ENCODE measurements at regions not wholly inside any gene's neighbourhood (a gene's known extent, or its start where the extent isn't known, plus 50 kb on each side); places are given as distances from the start of the nearest gene placed in this dataset.

- no peak for DNase-seq
Measured at GRCh38 chr13:73737214-73737613, 397.0 kb downstream of the KLF12 start.

GRCh38 chr13:73733706-73734105 lies 400.5 kb downstream of the KLF12 start:
- no peak for DNase-seq

GRCh38 chr13:73732350-73732749 lies 401.9 kb downstream of the KLF12 start:
- no peak for DNase-seq

GRCh38 chr13:73731564-73731963 lies 402.6 kb downstream of the KLF12 start:
- no peak for DNase-seq

GRCh38 chr13:73730014-73730413 lies 404.2 kb downstream of the KLF12 start:
- no peak for DNase-seq

DNA sequence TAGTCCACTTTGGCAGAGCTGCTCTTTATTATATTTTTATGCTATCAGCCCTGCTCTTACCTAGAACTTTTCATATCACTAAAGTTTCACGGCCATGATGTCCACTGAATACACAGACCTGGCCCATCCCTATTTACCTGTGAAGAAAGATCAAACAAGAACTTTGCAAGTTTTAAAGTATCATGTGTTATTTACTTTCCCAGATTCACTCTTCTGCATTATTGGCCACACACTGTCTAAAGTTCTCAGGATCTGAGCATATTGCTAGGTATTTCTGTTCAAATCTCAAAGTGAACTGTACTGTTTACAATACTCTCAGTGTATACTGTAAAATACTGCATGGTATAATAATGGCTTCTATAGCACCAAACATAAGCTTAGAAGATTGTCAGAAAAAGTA lies 405.2 kb downstream of the KLF12 start:
- DNase-seq = no peak

DNA sequence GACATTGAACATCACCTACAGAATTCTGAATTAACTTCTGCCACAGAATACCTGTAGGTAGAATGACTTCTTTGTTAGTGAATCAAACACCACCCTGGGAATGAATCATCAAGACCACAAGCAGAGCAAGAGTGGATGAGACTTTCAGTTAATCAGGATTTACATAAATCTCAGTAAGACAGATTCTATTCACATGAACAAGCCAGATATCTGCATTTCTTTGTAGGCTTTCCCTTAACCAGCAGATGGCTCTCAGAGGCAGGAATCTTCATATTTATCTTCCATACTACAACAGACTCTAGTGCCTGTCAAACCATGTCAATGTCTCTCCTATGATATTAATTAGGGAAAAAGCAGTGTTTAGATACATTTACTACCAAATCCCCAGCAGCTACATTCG lies 412.1 kb downstream of the KLF12 start:
- peak; percentile 1 for DNase-seq

GRCh38 chr13:73721571-73721970 lies 412.6 kb downstream of the KLF12 start:
- DNase-seq = no peak

DNA sequence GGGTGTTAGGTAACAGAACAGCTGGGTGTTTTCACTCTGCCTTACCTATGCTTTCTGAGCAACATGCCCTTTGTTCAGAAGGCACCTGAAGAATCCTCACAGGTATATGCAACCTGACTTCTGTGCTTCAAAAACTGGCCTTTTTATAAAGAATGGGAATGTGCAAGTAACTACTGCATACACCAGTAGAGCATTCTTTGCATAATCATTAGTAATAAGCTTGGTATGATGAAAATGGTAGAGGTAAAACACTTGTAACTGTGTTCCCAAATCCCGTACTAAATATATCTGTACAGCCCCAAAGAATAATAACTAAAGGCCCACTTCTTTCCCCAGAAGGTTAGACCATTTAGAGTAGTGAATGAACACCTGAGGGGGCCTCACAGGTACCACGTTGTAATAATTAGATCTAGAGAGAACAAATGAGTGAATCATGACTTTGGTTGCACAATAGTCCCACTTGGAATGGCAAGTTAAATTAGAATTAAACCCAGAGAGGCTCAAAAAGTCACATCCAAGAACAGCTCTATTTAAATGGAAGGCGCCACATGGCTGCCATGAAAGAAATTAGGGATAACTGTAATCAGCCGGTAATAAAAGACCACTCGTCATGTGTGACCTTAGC lies 413.9 kb downstream of the KLF12 start:
- no peak for DNase-seq

DNA sequence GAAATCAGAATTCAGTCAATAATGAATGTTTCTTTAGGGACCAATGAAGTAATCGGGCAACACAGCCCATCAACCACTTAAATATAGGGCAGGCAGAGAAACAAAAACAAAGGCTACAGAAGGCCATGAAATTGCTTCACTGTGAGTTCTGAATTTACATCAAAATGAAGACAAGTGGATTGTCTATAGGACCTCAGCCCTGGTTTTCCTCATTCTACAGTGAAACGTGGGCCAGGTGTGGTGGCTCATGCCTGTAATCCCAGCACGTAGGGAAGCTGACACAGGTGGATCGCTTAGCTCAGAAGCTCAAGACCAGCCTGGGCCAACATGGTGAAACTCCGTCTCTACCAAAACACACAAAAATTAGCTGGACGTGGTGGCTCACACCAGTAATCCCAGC lies 416.0 kb downstream of the KLF12 start:
- DNase-seq = no peak

GRCh38 chr13:73717632-73718031 lies 416.6 kb downstream of the KLF12 start:
- no peak for DNase-seq

- no peak for DNase-seq
Measured at GRCh38 chr13:73715911-73716510, 418.2 kb downstream of the KLF12 start.

DNA sequence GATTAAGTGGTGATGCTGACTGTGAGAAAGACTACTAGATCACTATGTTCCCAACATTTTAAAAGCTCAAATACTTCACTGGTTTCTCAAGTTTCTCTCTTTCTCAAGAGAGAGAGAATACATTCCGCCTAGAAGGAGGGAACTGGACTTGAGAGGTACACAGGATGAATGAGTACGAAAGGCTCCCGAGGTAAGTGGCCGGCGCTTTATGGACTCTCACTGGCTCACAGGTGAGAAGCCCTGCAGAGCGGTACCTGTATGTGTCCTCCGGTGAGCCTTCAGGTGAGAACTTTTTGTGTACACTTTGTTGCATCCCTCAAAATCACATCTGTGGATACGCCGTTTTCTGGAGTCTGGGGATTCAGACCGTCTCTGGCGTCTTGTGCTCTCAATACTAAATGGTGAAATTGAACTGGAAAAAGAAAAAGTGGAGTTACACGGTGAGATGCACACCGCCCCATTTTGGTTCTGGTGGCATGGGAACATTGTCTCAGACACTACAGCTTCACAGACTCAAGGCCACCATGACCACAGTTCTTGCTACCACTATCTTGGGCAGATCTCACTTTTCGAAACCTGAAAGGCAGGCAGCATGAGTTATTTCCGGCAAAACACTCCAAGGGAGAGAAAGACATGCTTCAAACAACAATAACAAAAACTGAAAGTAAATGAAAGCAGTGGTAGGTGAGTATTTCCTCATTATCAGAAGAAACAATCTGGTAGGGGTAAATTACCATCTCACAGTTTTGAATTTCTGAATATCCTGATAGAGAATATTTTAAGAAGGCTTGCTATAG lies 418.9 kb downstream of the KLF12 start:
- DNase-seq = no peak

- no peak for DNase-seq
Measured at GRCh38 chr13:73714522-73714921, 419.7 kb downstream of the KLF12 start.

- DNase-seq = peak; percentile 59
Measured at GRCh38 chr13:73708393-73708985, 425.7 kb downstream of the KLF12 start.

GRCh38 chr13:73704587-73704986 lies 429.6 kb downstream of the KLF12 start:
- no peak for DNase-seq

- no peak for DNase-seq
Measured at GRCh38 chr13:73703606-73704005, 430.6 kb downstream of the KLF12 start.

GRCh38 chr13:73702419-73703071 lies 431.7 kb downstream of the KLF12 start:
- no peak for DNase-seq

- DNase-seq = no peak
Measured at GRCh38 chr13:73701160-73701559, 433.0 kb downstream of the KLF12 start.

DNA sequence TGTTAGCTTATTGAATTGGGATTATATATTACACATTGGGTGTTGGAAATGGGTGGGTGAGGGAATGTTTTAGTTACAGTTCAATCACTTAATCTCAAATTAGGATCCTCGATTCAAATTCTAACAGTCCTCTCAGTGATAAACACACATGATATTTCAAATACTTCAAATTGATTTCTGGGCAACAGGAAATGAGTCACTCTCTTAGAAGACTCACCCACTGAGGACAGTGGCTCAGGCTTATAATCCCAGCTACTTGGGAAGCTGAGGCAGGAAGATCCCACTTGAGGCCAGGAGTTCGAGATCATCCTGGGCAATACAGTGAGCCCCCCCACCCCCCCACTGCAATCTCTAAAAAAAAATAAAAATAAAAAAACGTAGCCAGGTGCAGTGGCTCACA lies 435.3 kb downstream of the KLF12 start:
- no peak for DNase-seq

- no peak for DNase-seq
Measured at GRCh38 chr13:73697166-73697565, 437.0 kb downstream of the KLF12 start.

- no peak for DNase-seq
Measured at GRCh38 chr13:73696713-73697112, 437.5 kb downstream of the KLF12 start.

GRCh38 chr13:73696271-73696670 lies 437.9 kb downstream of the KLF12 start:
- DNase-seq = no peak

All from NCI-H1105 treated with DMSO at 0.1 percent for 48 hours (cell line).